Hindlimb muscle (tissue), 1 donor: ENCODE measurements at regions not wholly inside any gene's neighbourhood (a gene's known extent, or its start where the extent isn't known, plus 50 kb on each side); places are given as distances from the start of the nearest gene placed in this dataset.

Source experiments
- DNase-seq: peaks from one replicate; pipeline ENCODE4 v3.0.0-alpha.2; 2013

- no peak for DNase-seq
Observed at GRCh38 chr5:31097851-31098250, 95.6 kb upstream of the CDH6 start.

GRCh38 chr5:31096238-31096865, 97.1 kb upstream of the CDH6 start:
- no peak for DNase-seq

GRCh38 chr5:31095796-31096195, 97.7 kb upstream of the CDH6 start:
- DNase-seq = no peak

GRCh38 chr5:31091501-31091900, 102.0 kb upstream of the CDH6 start:
- DNase-seq = no peak

- DNase-seq = no peak
Observed at GRCh38 chr5:31090467-31090866, 103.0 kb upstream of the CDH6 start.

GRCh38 chr5:31086839-31087415, 106.6 kb upstream of the CDH6 start:
- no peak for DNase-seq

- DNase-seq = no peak
Observed at GRCh38 chr5:31084871-31085270, 108.6 kb upstream of the CDH6 start.

GRCh38 chr5:31083364-31083763, 110.1 kb upstream of the CDH6 start:
- DNase-seq = no peak

GRCh38 chr5:31079668-31080067, 113.8 kb upstream of the CDH6 start:
- no peak for DNase-seq

- no peak for DNase-seq
Observed at GRCh38 chr5:31078956-31079355, 114.5 kb upstream of the CDH6 start.

GRCh38 chr5:31075981-31076380, 117.5 kb upstream of the CDH6 start:
- DNase-seq = no peak

GRCh38 chr5:31068287-31068686, 125.2 kb upstream of the CDH6 start:
- DNase-seq = no peak

- DNase-seq = no peak
Observed at GRCh38 chr5:31066655-31067328, 126.7 kb upstream of the CDH6 start.

- DNase-seq = no peak
Observed at GRCh38 chr5:31064215-31064614, 129.3 kb upstream of the CDH6 start.

GRCh38 chr5:31062902-31063580, 130.4 kb upstream of the CDH6 start:
- no peak for DNase-seq

- no peak for DNase-seq
Observed at GRCh38 chr5:31059889-31060288, 133.6 kb upstream of the CDH6 start.

GRCh38 chr5:31054453-31054852, 139.0 kb upstream of the CDH6 start:
- DNase-seq = no peak

- DNase-seq = no peak
Observed at GRCh38 chr5:31052937-31053658, 140.4 kb upstream of the CDH6 start.

- DNase-seq = no peak
Observed at GRCh38 chr5:31051316-31051715, 142.2 kb upstream of the CDH6 start.

GRCh38 chr5:31049936-31050704, 143.4 kb upstream of the CDH6 start:
- no peak for DNase-seq

- no peak for DNase-seq
Observed at GRCh38 chr5:31049461-31049860, 144.0 kb upstream of the CDH6 start.
